ENCODE measurements at regions not wholly inside any gene's neighbourhood (a gene's known extent, or its start where the extent isn't known, plus 50 kb on each side); places are given as distances from the start of the nearest gene placed in this dataset.

- TF ChIP-seq ZBTB43 (CRISPR knock-in tag; IDR thresholded peaks at IDR 0.05), result no peak
- TF ChIP-seq ATF1 (CRISPR knock-in tag; IDR thresholded peaks at IDR 0.05), result no peak
Measured at GRCh38 chr1:172778456-172779455, 119.9 kb downstream of the FASLG start (continued).

- Mint-ChIP-seq H3K27ac (no peak overlapping the region), H3K27me3 (ENCODE audit: low read depth) (peaks cover 10% of the 10 kb centered on the region), H3K36me3 (no peaks in the 10 kb centered on the region), H3K4me1 (peaks cover 5% of the 10 kb centered on the region; the same call in 1 of the 2 replicates), H3K4me3 (no peak overlapping the region), H3K9me3 (peaks cover 13% of the 10 kb centered on the region)
- CTCF ChIA-PET, result interaction anchor here (0.8 to 0.9 kb wide), 2 partner anchors 9 to 35 kb away, joined by 3 read pairs; no protein-coding TSS in a partner anchor
- no peak for TF ChIP-seq E2F5 (CRISPR knock-in tag; IDR thresholded peaks at IDR 0.05)
- TF ChIP-seq ZMAT4 (CRISPR knock-in tag; IDR thresholded peaks at IDR 0.05), result no peak
- no peak for TF ChIP-seq HMGXB4 (CRISPR knock-in tag; IDR thresholded peaks at IDR 0.05)
- no peak for TF ChIP-seq ESRRA (CRISPR knock-in tag; IDR thresholded peaks at IDR 0.05; ENCODE audit: borderline replicate concordance)
- no peak for TF ChIP-seq PRRX2 (CRISPR knock-in tag; IDR thresholded peaks at IDR 0.05)
- TF ChIP-seq ZNF121 (CRISPR knock-in tag; IDR thresholded peaks at IDR 0.05), result no peak
- no peak for TF ChIP-seq ZSCAN18 (CRISPR knock-in tag; IDR thresholded peaks at IDR 0.05)
- POLR2A ChIA-PET, result no interaction called here
- ATAC-seq (no peak), DNase-seq (ENCODE audit: low spot score) (no peak)
Measured at GRCh38 chr1:172779491-172779890, 120.6 kb downstream of the FASLG start.

- no peak for DNase-seq (ENCODE audit: low spot score)
- Mint-ChIP-seq H3K4me1 (peaks cover 5% of the 10 kb centered on the region; the same call in 1 of the 2 replicates), H3K4me3 (no peak overlapping the region), H3K27me3 (ENCODE audit: low read depth) (peaks cover 10% of the 10 kb centered on the region), H3K36me3 (no peaks in the 10 kb centered on the region), H3K27ac (no peak overlapping the region), H3K9me3 (peaks cover 18% of the 10 kb centered on the region)
- no peak for ATAC-seq
- CTCF ChIA-PET, result no interaction called here
- POLR2A ChIA-PET, result no interaction called here
- no peak for TF ChIP-seq RELA (CRISPR knock-in tag; IDR thresholded peaks at IDR 0.05; ENCODE audit: borderline replicate concordance)
- TF ChIP-seq MYBL2 (CRISPR knock-in tag; IDR thresholded peaks at IDR 0.05), result no peak
- TF ChIP-seq FOXK1 (CRISPR knock-in tag; IDR thresholded peaks at IDR 0.05), result no peak
- TF ChIP-seq GTF2I (CRISPR knock-in tag; conservative IDR thresholded peaks at IDR 0.05), result no peak
- no peak for TF ChIP-seq ATF3 (CRISPR knock-in tag; conservative IDR thresholded peaks at IDR 0.05)
- TF ChIP-seq CREB1 (CRISPR knock-in tag; IDR thresholded peaks at IDR 0.05), result no peak
- no peak for TF ChIP-seq E2F4 (CRISPR knock-in tag; IDR thresholded peaks at IDR 0.05; ENCODE audit: borderline replicate concordance, low read depth)
- TF ChIP-seq ZNF219 (CRISPR knock-in tag; IDR thresholded peaks at IDR 0.05; ENCODE audit: borderline replicate concordance), result no peak
- TF ChIP-seq ZNF423 (CRISPR knock-in tag; IDR thresholded peaks at IDR 0.05), result no peak
- no peak for TF ChIP-seq ZNF532 (CRISPR knock-in tag; IDR thresholded peaks at IDR 0.05; ENCODE audit: borderline replicate concordance)
Measured at GRCh38 chr1:172781513-172782140, 122.7 kb downstream of the FASLG start.
